Endothelial cell of umbilical vein (primary cell): ENCODE measurements at regions not wholly inside any gene's neighbourhood (a gene's known extent, or its start where the extent isn't known, plus 50 kb on each side); places are given as distances from the start of the nearest gene placed in this dataset.

Experiments used
- BruUV-seq: library from RNA; stranded (reverse); fragments of 400-500 nt; replicated peaks from 2 replicates; lab custom pipeline; 2021; lab: Mats Ljungman, UMichigan
- CTCF ChIA-PET: fragments of 300-600, 350-600 bp; sonication (Branson Sonifier 250); formaldehyde crosslinking; loops from one replicate; lab custom pipeline; 2021; ENCODE audit warnings: antibody characterized with exemption, inconsistent platforms; lab: Charles Lee
- POLR2A ChIA-PET: fragments of 300-600, 350-600 bp; sonication (Branson Sonifier 250); formaldehyde crosslinking; loops from one replicate; lab custom pipeline; 2021; ENCODE audit warnings: antibody characterized with exemption, inconsistent platforms; lab: Charles Lee
- DNase-seq: peaks from one replicate; pipeline ENCODE4 v3.0.0-alpha.2; 2011; ENCODE audit warnings: low read depth, low spot score
- FAIRE-seq: peaks from 2 replicates; lab custom pipeline; 2011; peaks lifted over from hg19 to GRCh38; lab: Jason Lieb, UNC
- H2AFZ ChIP-seq: 2 replicates; pipeline ENCODE4 v1.6.0; 2012; ENCODE audit warnings: low read depth, low read length, control low read depth, inconsistent platforms
- H3K27ac ChIP-seq: 2 replicates; pipeline ENCODE4 v1.5.1; 2011; ENCODE audit warnings: low read depth, mild to moderate bottlenecking, control low read depth, low read length, moderate library complexity; ENCODE audit not compliant: insufficient read depth
- H3K27me3 ChIP-seq, 2 experiments: 2 replicates each; pipeline versions ENCODE4 v1.6.0 to v1.6.1; 2011; ENCODE audit warnings: low read length in 2 of 2, mixed read lengths in 1 of 2; ENCODE audit not compliant: control insufficient read depth in 2 of 2, insufficient read depth in 2 of 2
- H3K36me3 ChIP-seq, 2 experiments: 2 replicates in 1 of 2; 3 replicates in 1 of 2; pipeline ENCODE4 v1.5.1; 2011; ENCODE audit warnings: low read length in 2 of 2, mild to moderate bottlenecking in 1 of 2, moderate library complexity in 1 of 2; ENCODE audit not compliant: control insufficient read depth in 2 of 2, insufficient read depth in 2 of 2; ENCODE audit errors: extremely low read depth in 1 of 2
- H3K4me1 ChIP-seq: 3 replicates; pipeline ENCODE4 v1.5.1; 2011; ENCODE audit warnings: mild to moderate bottlenecking, low read length; ENCODE audit not compliant: control insufficient read depth, insufficient read depth; ENCODE audit errors: extremely low read depth
- H3K4me2 ChIP-seq: 2 replicates; pipeline ENCODE4 v1.6.1; 2011; ENCODE audit warnings: low read length, control low read depth, mixed read lengths; ENCODE audit not compliant: insufficient read depth
- H3K4me3 ChIP-seq, 3 experiments: fragments of 200-600 bp in 1 of 3; sonication (generic), shearing (Covaris generic) in 1 of 3; replicated peaks in 1 of 3; 2 replicates each; pipeline ENCODE4 v1.5.1; 2011 to 2016; ENCODE audit warnings: control low read depth in 3 of 3, low read length in 3 of 3, mild to moderate bottlenecking in 2 of 3, inconsistent platforms in 1 of 3, low read depth in 1 of 3, moderate library complexity in 1 of 3; ENCODE audit not compliant: insufficient read depth in 1 of 3
- H3K79me2 ChIP-seq: 2 replicates; pipeline ENCODE4 v1.6.0; 2012; ENCODE audit warnings: low read length, inconsistent platforms; ENCODE audit not compliant: control insufficient read depth, insufficient read depth
- H3K9ac ChIP-seq: replicated peaks from 2 replicates; pipeline ENCODE3; 2011; ENCODE audit warnings: low read length, control low read depth; ENCODE audit not compliant: insufficient read depth; ENCODE audit errors: extremely low read depth
- H3K9me1 ChIP-seq: replicated peaks from 3 replicates; pipeline ENCODE4 v1.6.0; 2011; ENCODE audit warnings: mild to moderate bottlenecking, low read length; ENCODE audit not compliant: control insufficient read depth, insufficient read depth; ENCODE audit errors: extremely low read depth
- H3K9me3 ChIP-seq: replicated peaks from 2 replicates; pipeline ENCODE4 v1.5.1; 2012; ENCODE audit warnings: low read length, inconsistent platforms; ENCODE audit not compliant: control insufficient read depth, insufficient read depth
- H4K20me1 ChIP-seq: replicated peaks from 2 replicates; pipeline ENCODE3; 2011; ENCODE audit warnings: mild to moderate bottlenecking, low read length; ENCODE audit not compliant: control insufficient read depth, insufficient read depth; ENCODE audit errors: extremely low read depth
- CTCF ChIP-seq, 2 donors: IDR thresholded peaks; 1 replicate in 1 of 2; 2 replicates in 1 of 2; pipeline ENCODE4 v1.5.1; 2011; ENCODE audit warnings: low read length in 2 of 2, mild to moderate bottlenecking in 2 of 2, moderate library complexity in 2 of 2, control low read depth in 1 of 2, inconsistent platforms in 1 of 2, low read depth in 1 of 2; ENCODE audit not compliant: insufficient read depth in 1 of 2; ENCODE audit errors: extremely low read depth in 1 of 2
- EZH2 ChIP-seq: IDR thresholded peaks from 2 replicates; pipeline ENCODE4 v1.6.1; 2012; ENCODE audit warnings: borderline replicate concordance, low read depth, mild to moderate bottlenecking, moderate library complexity, low read length, inconsistent platforms; ENCODE audit not compliant: severe bottlenecking
- FOS ChIP-seq: IDR thresholded peaks from 2 replicates; pipeline ENCODE4 v1.6.1; 2011; ENCODE audit warnings: mild to moderate bottlenecking, low read length, moderate library complexity, borderline replicate concordance; ENCODE audit not compliant: insufficient read depth
- GATA2 ChIP-seq: IDR thresholded peaks from 2 replicates; pipeline ENCODE4 v1.7.0; 2011; ENCODE audit warnings: low read depth, mild to moderate bottlenecking, moderate library complexity, mixed read lengths, low read length; ENCODE audit not compliant: insufficient read length, insufficient read depth
- JUN ChIP-seq: IDR thresholded peaks from 2 replicates; pipeline ENCODE4 v1.6.1; 2011; ENCODE audit warnings: borderline replicate concordance, low read depth; ENCODE audit not compliant: insufficient read length, insufficient read depth
- MAX ChIP-seq: IDR thresholded peaks from 2 replicates; pipeline ENCODE4 v1.6.1; 2011; ENCODE audit not compliant: insufficient read depth, insufficient read length
- MYC ChIP-seq: IDR thresholded peaks from one replicate; pipeline ENCODE4 v1.6.1; 2011; ENCODE audit warnings: mild to moderate bottlenecking, low read depth, low read length
- POLR2A ChIP-seq: IDR thresholded peaks from 2 replicates; pipeline ENCODE4 v1.6.1; 2012; ENCODE audit warnings: low read depth, mild to moderate bottlenecking, control low read depth, low read length
- POLR2AphosphoS5 ChIP-seq: IDR thresholded peaks from 2 replicates; pipeline ENCODE4 v1.6.1; 2012; ENCODE audit warnings: low read depth, mild to moderate bottlenecking, control low read depth, low read length, moderate library complexity; ENCODE audit not compliant: insufficient read depth
- dilution Hi-C: fragments of 300-500 bp; cut with MboI; formaldehyde crosslinking; loops from one replicate; pipeline ENCODE4 v1.15.0; 2019; ENCODE audit warnings: low sequenced_read_pairs; ENCODE audit not compliant: extremely low pct_ligation_motif_present
- intact Hi-C: fragments of 100-400 bp; cut with micrococcal nuclease; formaldehyde crosslinking; loops from one replicate; pipeline ENCODE4 v1.10.0; 2022

GRCh38 chr15:46616033-46616432 lies 981.2 kb downstream of the SQOR start:
- no peak for FAIRE-seq
- intact Hi-C loops (no loop called here), dilution Hi-C loops (no loop called here)
- H4K20me1 ChIP-seq: no peaks in the 10 kb centered on the region
- no peaks in the 10 kb centered on the region for H3K9me1 ChIP-seq
- no peaks in the 10 kb centered on the region for H3K36me3 ChIP-seq
- POLR2A ChIA-PET: no interaction called here
- H3K9ac ChIP-seq: no peak overlapping the region
- no TSS peak for BruUV-seq
- no peaks in the 10 kb centered on the region for H3K27me3 ChIP-seq
- no peak overlapping the region for H3K4me3 ChIP-seq
- H3K4me2 ChIP-seq: no peak overlapping the region
- no peak overlapping the region for H3K27ac ChIP-seq
- no peak for TF ChIP-seq POLR2AphosphoS5
- no peak for TF ChIP-seq CTCF (IDR thresholded peaks at IDR 0.05; ENCODE audit: extremely low read depth in 1 of 2, insufficient read depth in 1 of 2, low read depth in 1 of 2, low read length in 2 of 2)
- no peak for TF ChIP-seq GATA2
- H3K4me1 ChIP-seq: no peaks in the 10 kb centered on the region
- no peaks in the 10 kb centered on the region for H3K79me2 ChIP-seq
- no peaks in the 10 kb centered on the region for H3K9me3 ChIP-seq
- no peak overlapping the region for H2AFZ ChIP-seq
- CTCF ChIA-PET: no interaction called here
- no peak for DNase-seq

- H4K20me1 ChIP-seq: no peaks in the 10 kb centered on the region
- ChIA-PET CTCF (no interaction called here), POLR2A (no interaction called here)
- dilution Hi-C loops (no loop called here), intact Hi-C loops (no loop called here)
- H3K79me2 ChIP-seq: no peaks in the 10 kb centered on the region
- H2AFZ ChIP-seq: no peak overlapping the region
- TF ChIP-seq MYC (no peak), MAX (no peak), GATA2 (no peak), CTCF (IDR thresholded peaks at IDR 0.05; ENCODE audit: extremely low read depth in 1 of 2, insufficient read depth in 1 of 2, low read depth in 1 of 2, low read length in 2 of 2) (no peak), FOS (no peak), POLR2AphosphoS5 (no peak), POLR2A (no peak), JUN (no peak), EZH2 (no peak)
- FAIRE-seq (no peak), DNase-seq (no peak)
- no peaks in the 10 kb centered on the region for H3K9me3 ChIP-seq
- H3K9ac ChIP-seq: no peak overlapping the region
- H3K4me3 ChIP-seq: no peak overlapping the region
- no peak overlapping the region for H3K4me2 ChIP-seq
- no peaks in the 10 kb centered on the region for H3K9me1 ChIP-seq
- no peaks in the 10 kb centered on the region for H3K4me1 ChIP-seq
- no peak overlapping the region for H3K27ac ChIP-seq
- no peaks in the 10 kb centered on the region for H3K27me3 ChIP-seq
- BruUV-seq: no TSS peak
- no peaks in the 10 kb centered on the region for H3K36me3 ChIP-seq
Observed at GRCh38 chr15:46617507-46617906, 982.7 kb downstream of the SQOR start.
